Activated naive CD8-positive, alpha-beta T cell (primary cell): ENCODE measurements at regions not wholly inside any gene's neighbourhood (a gene's known extent, or its start where the extent isn't known, plus 50 kb on each side); places are given as distances from the start of the nearest gene placed in this dataset.

ENCODE experiments used
- H3K27ac Mint-ChIP-seq: one replicate; pipeline ENCODE4 v1.8.0; 2021; ENCODE audit warnings: mixed read lengths
- H3K27me3 Mint-ChIP-seq: one replicate; pipeline ENCODE4 v1.8.0; 2021; ENCODE audit warnings: mixed read lengths
- H3K36me3 Mint-ChIP-seq: one replicate; pipeline ENCODE4 v1.8.0; 2021; ENCODE audit warnings: mixed read lengths
- H3K4me1 Mint-ChIP-seq: one replicate; pipeline ENCODE4 v1.8.0; 2021; ENCODE audit warnings: low read depth, mixed read lengths
- H3K4me3 Mint-ChIP-seq: one replicate; pipeline ENCODE4 v1.8.0; 2021; ENCODE audit warnings: mild to moderate bottlenecking, mixed read lengths
- H3K9me3 Mint-ChIP-seq: one replicate; pipeline ENCODE4 v1.8.0; 2021; ENCODE audit warnings: low read depth, mixed read lengths

- Mint-ChIP-seq H3K4me3 (no peak overlapping the region), H3K27me3 (no peaks in the 10 kb centered on the region), H3K9me3 (no peaks in the 10 kb centered on the region), H3K36me3 (no peaks in the 10 kb centered on the region), H3K27ac (no peak overlapping the region), H3K4me1 (peaks cover 5% of the 10 kb centered on the region)
Measured at GRCh38 chr13:40241125-40241798, 425.2 kb downstream of the FOXO1 start.

GRCh38 chr13:40243047-40243446 is 423.4 kb downstream of the FOXO1 start:
- H3K36me3 Mint-ChIP-seq: no peaks in the 10 kb centered on the region
- H3K27me3 Mint-ChIP-seq: no peaks in the 10 kb centered on the region
- no peaks in the 10 kb centered on the region for H3K9me3 Mint-ChIP-seq
- no peak overlapping the region for H3K27ac Mint-ChIP-seq
- no peak overlapping the region for H3K4me3 Mint-ChIP-seq
- peaks cover 14% of the 10 kb centered on the region for H3K4me1 Mint-ChIP-seq

GRCh38 chr13:40243982-40244381 is 422.5 kb downstream of the FOXO1 start:
- H3K27me3 Mint-ChIP-seq: no peaks in the 10 kb centered on the region
- no peak overlapping the region for H3K27ac Mint-ChIP-seq
- peaks cover 6% of the 10 kb centered on the region for H3K9me3 Mint-ChIP-seq
- H3K4me1 Mint-ChIP-seq: peaks cover 22% of the 10 kb centered on the region
- H3K4me3 Mint-ChIP-seq: no peak overlapping the region
- H3K36me3 Mint-ChIP-seq: peaks cover 3% of the 10 kb centered on the region

- H3K27ac Mint-ChIP-seq: no peak overlapping the region
- peaks cover 6% of the 10 kb centered on the region for H3K36me3 Mint-ChIP-seq
- H3K4me3 Mint-ChIP-seq: no peak overlapping the region
- H3K4me1 Mint-ChIP-seq: peaks cover 25% of the 10 kb centered on the region
- peaks cover 8% of the 10 kb centered on the region for H3K9me3 Mint-ChIP-seq
- no peaks in the 10 kb centered on the region for H3K27me3 Mint-ChIP-seq
Measured at GRCh38 chr13:40245567-40245966, 420.9 kb downstream of the FOXO1 start.

- Mint-ChIP-seq H3K4me1 (peaks cover 44% of the 10 kb centered on the region), H3K9me3 (peaks cover 8% of the 10 kb centered on the region), H3K27ac (peak overlapping the region; percentile 37), H3K27me3 (no peaks in the 10 kb centered on the region), H3K36me3 (peaks cover 6% of the 10 kb centered on the region), H3K4me3 (no peak overlapping the region)
Measured at GRCh38 chr13:40247845-40248244, 418.6 kb downstream of the FOXO1 start.

- Mint-ChIP-seq H3K4me1 (peaks cover 44% of the 10 kb centered on the region), H3K36me3 (peaks cover 6% of the 10 kb centered on the region), H3K27me3 (no peaks in the 10 kb centered on the region), H3K9me3 (peaks cover 8% of the 10 kb centered on the region), H3K4me3 (peak overlapping the region; percentile 4), H3K27ac (peak overlapping the region; percentile 72)
Measured at GRCh38 chr13:40251343-40252032, 415.0 kb downstream of the FOXO1 start.

GRCh38 chr13:40252241-40252640 is 414.2 kb downstream of the FOXO1 start:
- Mint-ChIP-seq H3K4me1 (peaks cover 44% of the 10 kb centered on the region), H3K9me3 (peaks cover 8% of the 10 kb centered on the region), H3K36me3 (peaks cover 6% of the 10 kb centered on the region), H3K4me3 (no peak overlapping the region), H3K27ac (no peak overlapping the region), H3K27me3 (no peaks in the 10 kb centered on the region)

- H3K4me1 Mint-ChIP-seq: peaks cover 41% of the 10 kb centered on the region
- H3K27ac Mint-ChIP-seq: no peak overlapping the region
- no peaks in the 10 kb centered on the region for H3K27me3 Mint-ChIP-seq
- peaks cover 8% of the 10 kb centered on the region for H3K9me3 Mint-ChIP-seq
- no peak overlapping the region for H3K4me3 Mint-ChIP-seq
- H3K36me3 Mint-ChIP-seq: peaks cover 6% of the 10 kb centered on the region
Measured at GRCh38 chr13:40252676-40253075, 413.8 kb downstream of the FOXO1 start.

GRCh38 chr13:40254394-40254793 is 412.0 kb downstream of the FOXO1 start:
- H3K4me1 Mint-ChIP-seq: peaks cover 29% of the 10 kb centered on the region
- H3K4me3 Mint-ChIP-seq: no peak overlapping the region
- H3K27ac Mint-ChIP-seq: no peak overlapping the region
- no peaks in the 10 kb centered on the region for H3K9me3 Mint-ChIP-seq
- no peaks in the 10 kb centered on the region for H3K36me3 Mint-ChIP-seq
- no peaks in the 10 kb centered on the region for H3K27me3 Mint-ChIP-seq

- Mint-ChIP-seq H3K9me3 (peaks cover under 1% of the 10 kb centered on the region), H3K4me3 (no peak overlapping the region), H3K4me1 (peaks cover 29% of the 10 kb centered on the region), H3K27me3 (no peaks in the 10 kb centered on the region), H3K27ac (no peak overlapping the region), H3K36me3 (no peaks in the 10 kb centered on the region)
Measured at GRCh38 chr13:40255551-40255950, 410.9 kb downstream of the FOXO1 start.

- no peak overlapping the region for H3K27ac Mint-ChIP-seq
Measured at GRCh38 chr13:40259899-40260298, 406.5 kb downstream of the FOXO1 start.

GRCh38 chr13:40261336-40261735 is 405.1 kb downstream of the FOXO1 start:
- no peaks in the 10 kb centered on the region for H3K27me3 Mint-ChIP-seq
- H3K27ac Mint-ChIP-seq: no peak overlapping the region
- H3K4me3 Mint-ChIP-seq: no peak overlapping the region
- no peaks in the 10 kb centered on the region for H3K36me3 Mint-ChIP-seq
- peaks cover 6% of the 10 kb centered on the region for H3K4me1 Mint-ChIP-seq
- H3K9me3 Mint-ChIP-seq: peaks cover 3% of the 10 kb centered on the region

More at GRCh38 chr13:40259899-40260298, 406.5 kb downstream of the FOXO1 start:
- Mint-ChIP-seq H3K36me3 (no peaks in the 10 kb centered on the region), H3K27me3 (no peaks in the 10 kb centered on the region), H3K4me3 (no peak overlapping the region), H3K9me3 (peaks cover 3% of the 10 kb centered on the region), H3K4me1 (peaks cover 6% of the 10 kb centered on the region)

GRCh38 chr13:40261947-40262346 is 404.5 kb downstream of the FOXO1 start:
- Mint-ChIP-seq H3K4me1 (peaks cover 6% of the 10 kb centered on the region), H3K27ac (no peak overlapping the region), H3K9me3 (peaks cover 3% of the 10 kb centered on the region), H3K4me3 (no peak overlapping the region), H3K27me3 (no peaks in the 10 kb centered on the region), H3K36me3 (no peaks in the 10 kb centered on the region)

- Mint-ChIP-seq H3K36me3 (no peaks in the 10 kb centered on the region), H3K9me3 (no peaks in the 10 kb centered on the region), H3K27ac (no peak overlapping the region), H3K4me1 (peaks cover 33% of the 10 kb centered on the region), H3K27me3 (no peaks in the 10 kb centered on the region), H3K4me3 (no peak overlapping the region)
Measured at GRCh38 chr13:40269086-40269485, 397.4 kb downstream of the FOXO1 start.

GRCh38 chr13:40270726-40271125 is 395.7 kb downstream of the FOXO1 start:
- Mint-ChIP-seq H3K9me3 (no peaks in the 10 kb centered on the region), H3K36me3 (no peaks in the 10 kb centered on the region), H3K27me3 (no peaks in the 10 kb centered on the region), H3K27ac (no peak overlapping the region), H3K4me3 (no peak overlapping the region), H3K4me1 (peaks cover 36% of the 10 kb centered on the region)
